Lower lobe of right lung (tissue), 2 donors: ENCODE measurements at regions not wholly inside any gene's neighbourhood (a gene's known extent, or its start where the extent isn't known, plus 50 kb on each side); places are given as distances from the start of the nearest gene placed in this dataset.

Experiments
- ATAC-seq, 2 donors: fragments of 200-7000 bp; cut with Tn5 transposase; one replicate each; pipeline ENCODE4 v1.9.1; 2020 to 2022; ENCODE audit warnings: mild to moderate bottlenecking in 2 of 2, moderate library complexity in 2 of 2
- DNase-seq: peaks from one replicate; pipeline ENCODE4 v3.0.0-alpha.2; 2020
- H3K27ac ChIP-seq: fragments of 200-600 bp; one replicate; pipeline ENCODE4 v1.8.0; 2022
- H3K27me3 ChIP-seq: fragments of 200-600 bp; one replicate; pipeline ENCODE4 v1.8.0; 2022; ENCODE audit warnings: low read depth
- H3K36me3 ChIP-seq: fragments of 200-600 bp; one replicate; pipeline ENCODE4 v1.8.0; 2022; ENCODE audit warnings: mild to moderate bottlenecking
- H3K4me1 ChIP-seq: fragments of 200-600 bp; one replicate; pipeline ENCODE4 v1.8.0; 2022
- H3K4me3 ChIP-seq: fragments of 200-600 bp; one replicate; pipeline ENCODE4 v1.8.0; 2022; ENCODE audit warnings: mild to moderate bottlenecking
- H3K9me3 ChIP-seq: fragments of 200-600 bp; one replicate; pipeline ENCODE4 v1.8.0; 2022
- intact Hi-C: fragments of 100-400 bp; cut with DNase I; formaldehyde crosslinking; loops from one replicate; pipeline ENCODE4 v1.11.0; 2022
- TF ChIP-seq, protein P1 (sequence below): fragments of 200-600 bp; IDR thresholded peaks from one replicate; pipeline ENCODE4 v1.8.0; 2022; ENCODE audit warnings: antibody characterized with exemption, mild to moderate bottlenecking
- donor health status: DM: no; HTN: yes; CAD: no; lungs with severe emphysema.

DNA sequence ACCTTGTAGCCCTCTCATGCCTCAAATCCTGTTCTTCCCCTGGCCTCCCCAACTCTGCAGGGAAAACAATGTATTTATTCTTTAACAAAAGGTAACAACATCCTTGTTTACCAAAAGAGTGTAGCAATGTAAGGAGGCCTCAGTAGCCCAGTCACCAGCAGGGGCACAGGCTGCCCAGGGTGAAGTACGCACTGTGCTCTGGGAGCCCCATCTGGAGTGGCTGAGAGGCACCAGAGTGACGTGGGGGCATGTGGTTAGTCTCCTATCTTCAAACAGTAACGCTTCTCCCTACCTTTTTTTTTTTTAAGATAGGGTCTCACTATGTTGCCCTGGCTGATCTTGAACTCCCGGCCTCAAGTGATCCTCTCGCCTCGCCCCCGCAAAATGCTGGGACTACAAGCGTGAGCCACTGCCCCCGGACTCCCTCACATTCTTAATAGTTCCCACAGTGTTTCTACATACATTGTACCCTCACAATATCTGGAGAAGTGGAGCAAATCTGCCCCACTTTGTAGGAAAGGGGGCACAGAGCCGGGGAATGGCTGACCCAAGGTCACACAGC lies 51.3 kb upstream of the ECE1 start:
- Histone ChIP-seq H3K27me3 (no peaks in the 10 kb centered on the region), H3K9me3 (no peaks in the 10 kb centered on the region), H3K27ac (peak overlapping the region; percentile 58), H3K36me3 (no peaks in the 10 kb centered on the region), H3K4me1 (peaks cover 80% of the 10 kb centered on the region), H3K4me3 (peak overlapping the region; percentile 33)
- DNase-seq = no peak
- no peak for ATAC-seq
- intact Hi-C loops = no loop called here
- TF ChIP-seq, protein P1, sequence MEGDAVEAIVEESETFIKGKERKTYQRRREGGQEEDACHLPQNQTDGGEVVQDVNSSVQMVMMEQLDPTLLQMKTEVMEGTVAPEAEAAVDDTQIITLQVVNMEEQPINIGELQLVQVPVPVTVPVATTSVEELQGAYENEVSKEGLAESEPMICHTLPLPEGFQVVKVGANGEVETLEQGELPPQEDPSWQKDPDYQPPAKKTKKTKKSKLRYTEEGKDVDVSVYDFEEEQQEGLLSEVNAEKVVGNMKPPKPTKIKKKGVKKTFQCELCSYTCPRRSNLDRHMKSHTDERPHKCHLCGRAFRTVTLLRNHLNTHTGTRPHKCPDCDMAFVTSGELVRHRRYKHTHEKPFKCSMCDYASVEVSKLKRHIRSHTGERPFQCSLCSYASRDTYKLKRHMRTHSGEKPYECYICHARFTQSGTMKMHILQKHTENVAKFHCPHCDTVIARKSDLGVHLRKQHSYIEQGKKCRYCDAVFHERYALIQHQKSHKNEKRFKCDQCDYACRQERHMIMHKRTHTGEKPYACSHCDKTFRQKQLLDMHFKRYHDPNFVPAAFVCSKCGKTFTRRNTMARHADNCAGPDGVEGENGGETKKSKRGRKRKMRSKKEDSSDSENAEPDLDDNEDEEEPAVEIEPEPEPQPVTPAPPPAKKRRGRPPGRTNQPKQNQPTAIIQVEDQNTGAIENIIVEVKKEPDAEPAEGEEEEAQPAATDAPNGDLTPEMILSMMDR = no peak

DNA sequence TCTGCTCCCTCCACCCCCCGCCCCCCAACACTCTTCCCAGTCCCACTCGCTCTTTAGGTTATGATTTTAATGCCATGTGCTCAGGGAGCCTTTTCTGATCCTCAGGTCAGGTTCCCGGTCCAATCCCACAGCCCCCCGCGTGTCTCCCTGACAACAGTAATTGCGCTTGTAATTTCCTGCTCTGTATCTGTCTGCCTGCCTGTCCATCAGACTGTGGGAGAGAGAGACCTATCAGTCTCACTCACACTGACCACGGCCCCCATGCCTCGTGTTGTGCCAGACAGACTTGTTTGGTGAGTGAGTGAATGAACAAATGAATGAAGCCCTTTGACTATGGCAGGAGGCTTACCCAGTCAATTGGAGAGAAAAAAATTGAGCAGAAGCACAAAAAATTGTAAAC lies 50.8 kb upstream of the ECE1 start:
- Histone ChIP-seq H3K9me3 (no peaks in the 10 kb centered on the region), H3K36me3 (no peaks in the 10 kb centered on the region), H3K4me1 (peaks cover 85% of the 10 kb centered on the region), H3K4me3 (no peak overlapping the region), H3K27ac (peak overlapping the region; percentile 73), H3K27me3 (no peaks in the 10 kb centered on the region)
- DNase-seq (no peak), ATAC-seq (no peak)
- intact Hi-C loops = no loop called here
- TF ChIP-seq, protein P1 = no peak

- ATAC-seq (no peak), DNase-seq (peak; percentile 67)
- no peaks in the 10 kb centered on the region for H3K9me3 ChIP-seq
- intact Hi-C loops = no loop called here
- H3K27me3 ChIP-seq = no peaks in the 10 kb centered on the region
- H3K4me3 ChIP-seq = no peak overlapping the region
- H3K27ac ChIP-seq = peak overlapping the region; percentile 73
- TF ChIP-seq, protein P1 = no peak
- peaks cover 92% of the 10 kb centered on the region for H3K4me1 ChIP-seq
- H3K36me3 ChIP-seq = no peaks in the 10 kb centered on the region
Observed at GRCh38 chr1:21340230-21340945, 50.1 kb upstream of the ECE1 start.
